Transverse colon (tissue), 3 donors: ENCODE measurements at regions not wholly inside any gene's neighbourhood (a gene's known extent, or its start where the extent isn't known, plus 50 kb on each side); places are given as distances from the start of the nearest gene placed in this dataset.

Experiments
- CTCF ChIP-seq, 5 experiments: fragments of 200-600 bp in 3 of 5; fragments of 450-650 bp in 2 of 5; sonication (generic) in 3 of 5; IDR thresholded peaks; 1 replicate in 2 of 5; 2 replicates in 3 of 5; pipeline ENCODE4 v1.5.1; 2016 to 2017; ENCODE audit warnings: antibody characterized with exemption in 5 of 5, inconsistent platforms in 3 of 5, mild to moderate bottlenecking in 2 of 5, moderate library complexity in 1 of 5
- EP300 ChIP-seq: sonication (generic); formaldehyde crosslinking; IDR thresholded peaks from one replicate; pipeline ENCODE4 v1.6.1; 2017; ENCODE audit warnings: antibody characterized with exemption, low read depth
- POLR2A ChIP-seq: fragments of 450-650 bp; IDR thresholded peaks from one replicate; pipeline ENCODE4 v1.6.1; 2016; ENCODE audit warnings: antibody characterized with exemption, mild to moderate bottlenecking, moderate library complexity

GRCh38 chr2:129877289-129877741, 102.2 kb upstream of the RAB6C start:
- TF ChIP-seq CTCF (IDR thresholded peaks at IDR 0.05) (no peak), POLR2A (no peak), EP300 (no peak)
